ENCODE measurements at regions not wholly inside any gene's neighbourhood (a gene's known extent, or its start where the extent isn't known, plus 50 kb on each side); places are given as distances from the start of the nearest gene placed in this dataset.
"Not testable (repeated sequence)": the region's sequence is repeated elsewhere in the genome, so short reads cannot be mapped to it uniquely, and the experiment has no call there.

- no peak for DNase-seq
Observed at GRCh38 chr20:53749499-53749898, 155.9 kb upstream of the ZNF217 start.

GRCh38 chr20:53748821-53749421 lies 155.3 kb upstream of the ZNF217 start:
- DNase-seq, result no peak

- no peak for DNase-seq
Observed at GRCh38 chr20:53748176-53748575, 154.5 kb upstream of the ZNF217 start.

GRCh38 chr20:53743607-53744260 lies 150.1 kb upstream of the ZNF217 start:
- no peak for DNase-seq

GRCh38 chr20:53742685-53743081 lies 149.0 kb upstream of the ZNF217 start:
- DNase-seq, result no peak

GRCh38 chr20:53741726-53742028 lies 148.0 kb upstream of the ZNF217 start:
- DNase-seq, result no peak

GRCh38 chr20:53739799-53740785 lies 146.5 kb upstream of the ZNF217 start:
- no peak for DNase-seq

- DNase-seq, result no peak
Observed at GRCh38 chr20:53738945-53739798, 145.5 kb upstream of the ZNF217 start.

- peak in 37 of 56 donors; percentile 3 to 57 (median 24) for DNase-seq
Observed at GRCh38 chr20:53738039-53738944, 144.7 kb upstream of the ZNF217 start.

- no peak for DNase-seq
Observed at GRCh38 chr20:53737396-53738038, 143.9 kb upstream of the ZNF217 start.

GRCh38 chr20:53736757-53737395 lies 143.2 kb upstream of the ZNF217 start:
- no peak for DNase-seq

- no peak for DNase-seq
Observed at GRCh38 chr20:53736122-53736756, 142.6 kb upstream of the ZNF217 start.

- no peak for DNase-seq
Observed at GRCh38 chr20:53735536-53736050, 142.0 kb upstream of the ZNF217 start.

GRCh38 chr20:53734006-53734688 lies 140.5 kb upstream of the ZNF217 start:
- DNase-seq, result no peak

- no peak for DNase-seq
Observed at GRCh38 chr20:53731595-53731994, 138.0 kb upstream of the ZNF217 start.

- no peak for DNase-seq
Observed at GRCh38 chr20:53728359-53728758, 134.7 kb upstream of the ZNF217 start.

GRCh38 chr20:53727239-53727638 lies 133.6 kb upstream of the ZNF217 start:
- not testable (repeated sequence) for DNase-seq

GRCh38 chr20:53725575-53725970 lies 131.9 kb upstream of the ZNF217 start:
- DNase-seq, result no peak
